ENCODE measurements at regions not wholly inside any gene's neighbourhood (a gene's known extent, or its start where the extent isn't known, plus 50 kb on each side); places are given as distances from the start of the nearest gene placed in this dataset.

DNA sequence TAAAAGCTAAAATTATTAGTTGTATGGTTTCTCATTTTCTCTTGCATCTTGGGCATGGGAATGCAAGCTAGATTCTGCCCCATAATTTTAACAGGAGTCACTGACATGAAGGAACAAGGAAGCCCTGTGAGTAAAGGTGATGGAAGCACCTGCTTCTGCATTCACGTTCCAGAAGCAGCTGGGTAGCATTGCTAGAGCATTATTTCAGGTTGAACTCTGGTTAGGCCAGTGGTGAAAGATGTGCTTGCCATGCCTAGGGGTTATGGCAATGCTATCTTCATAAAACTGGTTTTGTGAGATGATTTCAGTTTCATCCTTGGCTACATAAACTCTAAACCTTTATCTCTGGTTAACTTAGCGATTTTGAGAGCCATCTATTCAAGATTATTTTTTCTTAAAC lies 151.4 kb downstream of the TFEC start (continued):
- TF ChIP-seq ZNF462 (CRISPR knock-in tag; IDR thresholded peaks at IDR 0.05) (no peak), EZH2 (IDR thresholded peaks at IDR 0.05; ENCODE audit: low read depth, unreplicated experiment) (no peak), ZNF114 (CRISPR knock-in tag; IDR thresholded peaks at IDR 0.05) (no peak)

DNA sequence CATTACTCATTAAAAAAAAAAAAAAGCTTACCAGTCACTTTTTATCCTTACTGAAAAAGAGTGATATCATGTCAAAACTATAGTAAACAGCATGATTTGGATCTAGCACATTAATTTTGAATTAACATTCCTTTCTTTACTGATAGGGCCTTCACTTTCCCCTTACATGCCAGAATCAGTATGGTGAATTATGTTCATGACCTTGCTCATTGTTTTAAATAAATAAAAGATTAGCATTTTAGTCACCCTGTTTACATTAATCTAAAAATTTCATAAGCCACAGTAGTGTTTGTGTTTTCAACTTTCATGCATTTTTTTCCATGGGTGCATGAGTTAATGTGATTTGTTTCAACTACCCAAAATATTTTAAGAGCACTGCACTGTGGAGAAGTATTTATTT lies 160.8 kb downstream of the TFEC start:
- Histone ChIP-seq H2AFZ (no peak overlapping the region), H3K9me2 (ENCODE audit: insufficient read depth) (no peaks in the 10 kb centered on the region), H3K4me2 (no peak overlapping the region), H3K79me2 (replicated peaks; ENCODE audit: insufficient read depth) (no peaks in the 10 kb centered on the region), H3F3A (replicated peaks; ENCODE audit: low read depth) (no peaks in the 10 kb centered on the region), H4K20me1 (replicated peaks; ENCODE audit: insufficient read depth) (no peaks in the 10 kb centered on the region), H3K4me3 (no peak overlapping the region), H3K27me3 (ENCODE audit: insufficient read depth) (no peaks in the 10 kb centered on the region), H3K36me3 (ENCODE audit: insufficient read depth) (no peaks in the 10 kb centered on the region), H3K4me1 (ENCODE audit: insufficient read depth) (no peaks in the 10 kb centered on the region), H3K27ac (ENCODE audit: low read depth) (no peak overlapping the region)
- no peak for DNase-seq (ENCODE audit: low spot score)
- peaks cover 2% of the 10 kb centered on the region; the same call in 1 of the 3 replicates for H3K4me1 Mint-ChIP-seq
- H3K27ac Mint-ChIP-seq, result no peak overlapping the region
- H3K36me3 Mint-ChIP-seq (ENCODE audit: low read depth), result no peaks in the 10 kb centered on the region
- no peaks in the 10 kb centered on the region for H3K9me3 Mint-ChIP-seq
- H3K27me3 Mint-ChIP-seq (ENCODE audit: insufficient read depth, low read depth, poor library complexity), result no peaks in the 10 kb centered on the region
- no peak for ATAC-seq
- no peak overlapping the region for H3K4me3 Mint-ChIP-seq
- TF ChIP-seq EZH2 (IDR thresholded peaks at IDR 0.05; ENCODE audit: low read depth, unreplicated experiment) (no peak), STAT1 (IDR thresholded peaks at IDR 0.05; ENCODE audit: unreplicated experiment) (no peak), ZNF114 (CRISPR knock-in tag; IDR thresholded peaks at IDR 0.05) (no peak), ZNF331 (CRISPR knock-in tag; IDR thresholded peaks at IDR 0.05; ENCODE audit: low read depth) (no peak)
- TF ChIP-seq, protein P1, sequence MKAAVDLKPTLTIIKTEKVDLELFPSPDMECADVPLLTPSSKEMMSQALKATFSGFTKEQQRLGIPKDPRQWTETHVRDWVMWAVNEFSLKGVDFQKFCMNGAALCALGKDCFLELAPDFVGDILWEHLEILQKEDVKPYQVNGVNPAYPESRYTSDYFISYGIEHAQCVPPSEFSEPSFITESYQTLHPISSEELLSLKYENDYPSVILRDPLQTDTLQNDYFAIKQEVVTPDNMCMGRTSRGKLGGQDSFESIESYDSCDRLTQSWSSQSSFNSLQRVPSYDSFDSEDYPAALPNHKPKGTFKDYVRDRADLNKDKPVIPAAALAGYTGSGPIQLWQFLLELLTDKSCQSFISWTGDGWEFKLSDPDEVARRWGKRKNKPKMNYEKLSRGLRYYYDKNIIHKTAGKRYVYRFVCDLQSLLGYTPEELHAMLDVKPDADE (IDR thresholded peaks at IDR 0.05), result no peak
- TF ChIP-seq, protein P2, sequence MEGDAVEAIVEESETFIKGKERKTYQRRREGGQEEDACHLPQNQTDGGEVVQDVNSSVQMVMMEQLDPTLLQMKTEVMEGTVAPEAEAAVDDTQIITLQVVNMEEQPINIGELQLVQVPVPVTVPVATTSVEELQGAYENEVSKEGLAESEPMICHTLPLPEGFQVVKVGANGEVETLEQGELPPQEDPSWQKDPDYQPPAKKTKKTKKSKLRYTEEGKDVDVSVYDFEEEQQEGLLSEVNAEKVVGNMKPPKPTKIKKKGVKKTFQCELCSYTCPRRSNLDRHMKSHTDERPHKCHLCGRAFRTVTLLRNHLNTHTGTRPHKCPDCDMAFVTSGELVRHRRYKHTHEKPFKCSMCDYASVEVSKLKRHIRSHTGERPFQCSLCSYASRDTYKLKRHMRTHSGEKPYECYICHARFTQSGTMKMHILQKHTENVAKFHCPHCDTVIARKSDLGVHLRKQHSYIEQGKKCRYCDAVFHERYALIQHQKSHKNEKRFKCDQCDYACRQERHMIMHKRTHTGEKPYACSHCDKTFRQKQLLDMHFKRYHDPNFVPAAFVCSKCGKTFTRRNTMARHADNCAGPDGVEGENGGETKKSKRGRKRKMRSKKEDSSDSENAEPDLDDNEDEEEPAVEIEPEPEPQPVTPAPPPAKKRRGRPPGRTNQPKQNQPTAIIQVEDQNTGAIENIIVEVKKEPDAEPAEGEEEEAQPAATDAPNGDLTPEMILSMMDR (conservative IDR thresholded peaks at IDR 0.05; ENCODE audit: low read depth in 2 of 2), result no peak
